ENCODE measurements at regions not wholly inside any gene's neighbourhood (a gene's known extent, or its start where the extent isn't known, plus 50 kb on each side); places are given as distances from the start of the nearest gene placed in this dataset.

- TF ChIP-seq CTCF (IDR thresholded peaks at IDR 0.05): no peak
- no peak for TF ChIP-seq POLR2AphosphoS5 (IDR thresholded peaks at IDR 0.05)
- TF ChIP-seq POLR2A (IDR thresholded peaks at IDR 0.05): no peak
- no peak for TF ChIP-seq EP300 (IDR thresholded peaks at IDR 0.05)
Observed at GRCh38 chr2:234374736-234375135, 122.1 kb downstream of the ARL4C start.

Data from gastroesophageal sphincter (tissue), 3 donors.